ENCODE measurements at regions not wholly inside any gene's neighbourhood (a gene's known extent, or its start where the extent isn't known, plus 50 kb on each side); places are given as distances from the start of the nearest gene placed in this dataset.
"Not testable (repeated sequence)": the region's sequence is repeated elsewhere in the genome, so short reads cannot be mapped to it uniquely, and the experiment has no call there.

DNA sequence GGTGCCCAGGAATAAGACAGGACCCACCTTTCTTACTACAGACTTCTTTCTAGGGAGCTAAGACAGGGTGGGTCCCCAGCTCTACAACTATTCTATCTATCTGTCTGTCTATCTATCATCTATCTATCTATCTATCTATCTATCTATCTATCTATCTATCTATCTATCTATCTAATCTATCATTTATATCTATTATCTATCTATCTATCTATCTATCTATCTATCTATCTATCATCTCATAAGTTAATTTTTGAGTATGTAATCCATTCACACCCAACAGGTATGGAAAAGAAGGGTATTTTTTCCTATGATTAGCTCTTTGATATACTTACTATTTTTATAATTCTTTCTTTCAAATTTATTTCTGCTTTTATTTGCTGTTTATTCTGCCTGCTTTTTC, 55.9 kb downstream of the BAMBI start:
- no peak for DNase-seq

GRCh38 chr10:28733647-28734046, 56.3 kb downstream of the BAMBI start:
- no peak for DNase-seq

GRCh38 chr10:28734938-28735759, 57.8 kb downstream of the BAMBI start:
- DNase-seq, result no peak

DNA sequence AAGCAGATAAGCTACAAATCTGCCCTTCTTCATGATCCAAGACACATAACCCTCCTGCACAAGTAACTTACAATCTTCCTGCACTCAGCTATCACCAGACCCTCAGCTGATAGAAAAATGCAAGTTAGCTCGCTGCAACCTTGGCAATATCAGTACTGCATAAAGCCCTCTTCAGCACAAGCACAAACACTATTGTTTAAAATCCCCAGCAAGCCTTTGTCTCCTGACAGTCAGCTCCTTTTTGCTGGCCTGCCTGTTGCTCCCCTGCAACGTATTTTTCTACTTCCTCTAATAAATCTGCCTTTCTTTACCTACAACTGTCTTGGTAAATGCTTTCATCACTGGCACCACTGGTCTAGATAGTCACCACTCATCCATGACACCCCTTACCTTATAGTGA, 59.8 kb downstream of the BAMBI start:
- no peak for DNase-seq

DNA sequence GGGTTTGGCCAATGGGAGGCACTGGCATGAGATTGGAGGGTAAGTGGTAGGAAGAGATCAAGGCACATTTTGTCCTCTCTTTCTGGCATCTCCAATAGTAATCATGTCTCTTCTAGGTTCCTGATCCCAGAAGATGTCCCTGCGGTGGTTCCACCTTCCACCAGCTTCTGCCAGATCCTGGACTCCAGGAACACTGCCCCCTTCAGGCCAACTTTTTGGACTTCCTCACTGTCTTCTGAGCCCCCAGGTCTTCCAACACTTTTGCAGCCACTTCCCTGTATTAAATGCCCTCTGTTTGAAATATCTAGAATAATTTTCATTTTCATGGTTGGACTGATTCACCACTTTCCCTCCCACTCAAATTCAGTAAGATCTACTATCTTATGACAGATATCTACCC, 60.9 kb downstream of the BAMBI start:
- peak; percentile 4 to 18 for DNase-seq

DNA sequence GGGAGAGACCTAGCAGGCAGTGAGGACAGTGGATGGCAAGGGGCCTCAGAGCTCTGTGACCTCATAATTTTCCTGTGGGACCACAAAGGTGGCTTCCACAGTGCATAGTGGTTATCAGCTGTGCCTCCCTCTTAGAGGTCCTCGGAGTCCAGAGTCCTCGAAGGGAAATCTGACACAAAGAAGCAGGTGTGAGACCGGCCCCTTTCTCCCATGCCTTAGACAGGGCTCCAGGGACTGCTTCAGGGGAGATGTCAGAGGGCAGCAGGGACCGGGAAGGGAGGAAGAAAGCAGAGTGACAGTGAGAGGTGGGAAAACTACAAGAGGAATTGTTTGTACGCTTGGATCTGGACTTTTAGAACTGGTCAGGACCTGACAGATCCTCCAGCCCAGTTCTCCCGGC, 66.3 kb downstream of the BAMBI start:
- DNase-seq, result no peak

DNA sequence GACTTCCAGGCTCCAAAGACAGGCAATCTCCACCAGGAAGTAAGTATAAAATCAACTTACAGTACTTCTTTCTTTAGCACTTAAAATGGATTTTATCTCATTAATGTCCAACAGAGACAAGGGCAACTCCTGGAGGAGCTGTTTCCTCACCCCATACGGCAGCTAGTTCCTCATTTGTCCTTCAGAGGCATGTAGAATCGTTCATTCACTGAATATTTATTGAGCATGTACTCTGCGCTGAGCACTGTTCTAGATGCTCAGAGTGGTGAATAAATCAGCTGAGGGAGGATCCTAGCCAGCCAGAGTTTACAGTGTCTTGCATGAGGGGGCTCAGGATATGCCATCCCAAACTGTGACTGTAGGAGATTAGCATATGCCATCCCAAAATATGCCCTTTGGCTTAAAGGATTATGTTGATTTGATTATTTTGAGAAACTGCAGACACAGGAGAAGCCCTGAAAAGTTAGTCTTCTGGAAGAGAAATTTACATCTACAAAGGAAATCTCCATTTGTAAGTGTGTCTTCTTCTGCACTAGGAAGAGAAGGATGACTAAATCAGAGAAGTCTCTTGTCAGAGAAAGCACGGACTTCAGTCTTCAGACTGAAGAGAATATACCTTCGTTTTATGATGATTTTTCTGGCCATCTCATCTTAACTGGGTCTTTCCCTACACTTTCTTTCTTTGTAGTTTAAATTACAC, 66.9 kb downstream of the BAMBI start:
- no peak for DNase-seq

GRCh38 chr10:28754930-28755718, 77.8 kb downstream of the BAMBI start:
- DNase-seq, result no peak

DNA sequence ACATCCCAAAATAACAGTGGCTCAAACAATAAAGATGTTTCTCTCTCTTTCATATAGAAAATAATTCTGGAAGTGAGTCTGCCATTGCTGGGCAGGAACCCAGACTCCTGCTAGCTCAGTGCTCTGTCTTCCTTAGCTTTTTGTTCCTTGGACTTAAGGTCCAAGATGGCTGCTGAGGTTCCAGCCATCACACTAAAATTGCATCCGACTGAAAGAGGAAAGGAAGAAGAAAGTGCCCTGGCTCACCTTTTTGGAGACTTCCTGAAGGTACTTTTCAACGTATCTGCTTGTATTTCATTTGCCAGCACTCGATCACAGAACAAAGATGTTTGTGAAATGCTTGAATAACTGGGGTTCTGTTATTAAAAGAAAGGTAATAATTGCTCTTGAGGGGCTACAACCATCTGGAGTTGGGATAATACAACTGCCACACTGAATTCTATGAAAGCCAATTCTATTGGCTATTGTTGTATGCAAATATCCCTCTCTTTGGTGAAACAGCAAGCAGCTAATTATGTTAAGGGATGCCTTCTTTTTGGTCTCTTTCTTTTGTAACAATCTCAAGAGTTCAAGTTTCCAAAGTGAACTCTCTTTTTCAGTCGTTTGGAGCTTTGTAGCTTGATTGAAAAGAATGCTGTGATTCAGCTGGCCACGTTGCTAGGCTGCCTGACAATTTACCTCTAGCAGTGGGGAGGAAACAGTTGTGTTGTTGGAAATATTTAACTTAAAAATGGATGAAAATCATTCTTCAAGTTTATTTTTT, 83.9 kb downstream of the BAMBI start:
- DNase-seq, result no peak

- no peak for DNase-seq
Observed at GRCh38 chr10:28763471-28764170, 86.3 kb downstream of the BAMBI start.

GRCh38 chr10:28765641-28766040, 88.3 kb downstream of the BAMBI start:
- no peak for DNase-seq

GRCh38 chr10:28768227-28768626, 90.9 kb downstream of the BAMBI start:
- DNase-seq, result no peak

- no peak for DNase-seq
Observed at GRCh38 chr10:28769091-28769604, 91.8 kb downstream of the BAMBI start.

DNA sequence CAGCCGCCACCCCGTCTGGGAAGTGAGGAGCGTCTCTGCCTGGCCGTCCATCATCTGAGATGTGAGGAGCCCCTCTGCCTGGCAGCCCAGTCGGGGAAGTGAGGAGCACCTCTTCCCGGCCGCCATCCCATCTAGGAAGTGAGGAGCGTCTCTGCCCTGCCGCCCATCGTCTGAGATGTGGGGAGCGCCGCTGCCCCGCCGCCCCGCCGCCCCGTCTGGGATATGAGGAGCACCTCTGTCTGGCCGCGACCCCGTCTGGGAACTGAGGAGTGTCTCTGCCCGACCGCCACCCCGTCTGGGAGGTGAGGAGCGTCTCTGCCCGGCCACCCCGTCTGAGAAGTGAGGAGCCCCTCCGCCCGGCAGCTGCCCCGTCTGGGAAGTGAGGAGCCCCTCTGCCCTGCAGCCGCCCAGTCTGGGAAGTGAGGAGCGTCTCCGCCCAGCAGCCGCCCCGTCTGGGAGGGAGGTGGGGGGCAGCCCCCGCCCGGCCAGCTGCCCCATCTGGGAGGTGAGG, 94.3 kb downstream of the BAMBI start:
- not testable (repeated sequence) for DNase-seq

- DNase-seq, result no peak
Observed at GRCh38 chr10:28774051-28774995, 97.0 kb downstream of the BAMBI start.

DNA sequence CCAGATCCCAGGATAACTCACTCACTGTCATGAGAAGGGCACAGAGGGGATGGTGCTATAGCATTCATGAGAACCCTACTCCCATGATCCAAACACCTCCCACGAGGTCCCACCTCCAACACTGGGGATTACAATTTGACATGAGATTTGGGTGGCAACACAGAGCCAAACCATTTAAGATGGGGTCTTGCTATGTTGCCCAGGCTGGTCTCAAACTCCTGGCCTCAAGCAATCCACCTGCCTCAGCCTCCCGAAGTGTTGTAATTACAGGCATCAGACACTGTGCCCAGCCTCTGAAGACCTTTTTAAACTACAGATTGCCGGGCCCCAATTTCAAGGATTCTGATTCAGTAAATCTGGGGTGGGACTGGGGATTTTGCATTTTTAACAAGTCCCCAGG, 98.5 kb downstream of the BAMBI start:
- no peak for DNase-seq

DNA sequence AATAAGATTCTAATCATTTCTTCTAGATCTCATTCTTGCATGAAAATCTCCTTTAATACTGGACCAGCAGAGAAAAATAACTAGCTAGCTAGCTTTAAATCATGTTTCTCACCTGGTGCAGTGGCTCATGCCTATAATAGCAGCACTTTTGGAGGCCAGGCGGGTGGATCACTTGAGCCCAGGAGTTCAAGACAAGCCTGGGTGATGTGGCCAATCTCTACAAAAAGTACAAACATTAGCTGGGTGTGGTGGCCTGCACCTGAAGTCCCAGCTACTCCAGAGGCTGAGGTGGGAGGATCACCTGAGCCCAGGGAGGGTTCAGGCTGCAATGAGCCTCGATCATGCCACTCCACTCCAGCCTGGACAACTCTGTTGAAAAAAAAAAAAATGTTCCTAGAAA, 99.2 kb downstream of the BAMBI start:
- no peak for DNase-seq

DNA sequence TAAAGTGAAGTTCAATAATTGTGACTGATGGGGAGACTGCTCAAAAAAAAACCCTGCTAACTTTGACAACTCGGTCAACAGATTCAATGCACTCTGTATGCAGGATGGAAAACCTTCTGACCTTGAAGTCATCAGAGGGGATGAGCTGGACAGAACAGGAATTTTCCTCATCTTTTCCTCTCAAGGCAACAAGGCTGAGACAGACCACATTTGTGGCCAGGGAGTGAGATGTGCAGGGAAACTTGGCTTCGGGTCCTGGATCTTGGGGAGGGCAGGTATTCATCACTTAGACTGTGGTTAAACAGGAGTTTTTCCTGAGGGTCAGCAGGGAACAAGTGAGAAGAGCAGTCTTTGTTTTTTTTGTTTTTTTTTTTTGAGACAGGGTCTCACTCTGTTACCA, 100.6 kb downstream of the BAMBI start:
- no peak for DNase-seq

GRCh38 chr10:28778524-28778923, 101.2 kb downstream of the BAMBI start:
- DNase-seq, result no peak

GRCh38 chr10:28781296-28781695, 104.0 kb downstream of the BAMBI start:
- no peak for DNase-seq

DNA sequence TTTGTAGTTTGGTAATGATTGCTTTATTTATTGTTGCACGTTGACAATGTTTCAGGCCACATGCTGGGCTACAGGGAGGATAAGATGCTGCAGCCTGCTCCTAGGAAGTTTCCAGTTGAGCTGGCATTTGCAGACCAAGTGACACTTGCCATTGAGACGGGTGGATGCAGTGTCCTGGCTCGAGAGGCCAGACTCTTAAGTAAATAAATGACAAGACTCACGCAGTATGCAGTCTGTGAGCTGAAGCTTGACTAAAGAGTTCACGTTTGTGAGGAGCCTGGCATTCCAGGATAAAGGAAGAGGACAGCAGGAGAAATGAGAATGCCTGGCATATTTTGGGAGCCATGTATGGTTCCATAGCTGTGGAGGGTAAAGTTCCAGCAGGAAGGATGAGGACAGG, 105.8 kb downstream of the BAMBI start:
- DNase-seq, result no peak

Data from activated CD4-positive, alpha-beta T cell treated with anti-CD3 and anti-CD28 coated beads, Interleukin-2, amount 50 U/mL, for 48 hours (primary cell).